GM23338 (cell line): ENCODE measurements at regions not wholly inside any gene's neighbourhood (a gene's known extent, or its start where the extent isn't known, plus 50 kb on each side); places are given as distances from the start of the nearest gene placed in this dataset.

Experiments
- CREB1 ChIP-seq: fragments of 250-450 bp; sonication (Bioruptor Pico); IDR thresholded peaks from 2 replicates; pipeline ENCODE4 v1.5.0; 2020; ENCODE audit warnings: low read depth, mild to moderate bottlenecking, moderate library complexity
- CTCF ChIP-seq, 2 experiments: fragments of 200-600 bp in 1 of 2; sonication (generic) in 1 of 2; conservative IDR thresholded peaks; 2 replicates each; pipeline versions ENCODE4 v1.5.1 to v1.6.1; 2016 to 2017; ENCODE audit warnings: antibody characterized with exemption in 2 of 2, low read depth in 2 of 2, mild to moderate bottlenecking in 2 of 2, moderate library complexity in 1 of 2
- EZH2 ChIP-seq: fragments of 200-600 bp; sonication (generic); IDR thresholded peaks from one replicate; pipeline ENCODE4 v1.8.0; 2017; ENCODE audit warnings: antibody characterized with exemption, mild to moderate bottlenecking, low read depth; ENCODE audit not compliant: unreplicated experiment
- EZH2phosphoT487 ChIP-seq: fragments of 200-600 bp; sonication (generic); IDR thresholded peaks from one replicate; pipeline ENCODE4 v1.8.1; 2018; ENCODE audit warnings: antibody characterized with exemption; ENCODE audit not compliant: unreplicated experiment
- REST ChIP-seq: IDR thresholded peaks from one replicate; pipeline ENCODE4 v1.6.1; 2018; ENCODE audit warnings: antibody characterized with exemption; ENCODE audit not compliant: unreplicated experiment
- ZNF114 ChIP-seq: fragments of 250-450 bp; sonication (Bioruptor Pico); IDR thresholded peaks from 2 replicates; pipeline ENCODE4 v1.5.0; 2020; ENCODE audit warnings: mild to moderate bottlenecking, moderate library complexity

GRCh38 chr17:43315369-43315768 is 81.6 kb upstream of the RNU2-1 start:
- TF ChIP-seq CTCF (conservative IDR thresholded peaks at IDR 0.05; ENCODE audit: low read depth in 2 of 2) (no peak), ZNF114 (CRISPR knock-in tag) (no peak), EZH2 (no peak), EZH2phosphoT487 (no peak), REST (no peak), CREB1 (CRISPR knock-in tag) (no peak)
